H1 (cell line): ENCODE measurements at regions not wholly inside any gene's neighbourhood (a gene's known extent, or its start where the extent isn't known, plus 50 kb on each side); places are given as distances from the start of the nearest gene placed in this dataset.

Experiments
- CTCF ChIA-PET: fragments of 300-600 bp; sonication (Branson Sonifier 250); formaldehyde crosslinking; loops from one replicate; lab custom pipeline; 2021; ENCODE audit not compliant: partially characterized antibody; lab: Charles Lee
- POLR2A ChIA-PET: fragments of 300-600 bp; sonication (Branson Sonifier 250); formaldehyde crosslinking; loops from one replicate; lab custom pipeline; 2021; ENCODE audit warnings: inconsistent platforms; ENCODE audit not compliant: partially characterized antibody; lab: Charles Lee
- DNase-seq, 2 experiments: peaks; one replicate each; pipeline versions ENCODE4 v3.0.0 to v3.0.0-alpha.2; 2010 to 2022; ENCODE audit warnings: low spot score in 2 of 2, low read depth in 1 of 2, mixed read lengths in 1 of 2
- FAIRE-seq: peaks from 2 replicates; lab custom pipeline; 2011; peaks lifted over from hg19 to GRCh38; lab: Jason Lieb, UNC
- H2AFZ ChIP-seq: 2 replicates; pipeline ENCODE4 v1.8.1; 2012; ENCODE audit warnings: low read length, inconsistent platforms
- H2AK5ac ChIP-seq: 2 replicates; pipeline ENCODE4 v1.6.1; 2013; ENCODE audit warnings: low read depth, low read length
- H2BK120ac ChIP-seq: replicated peaks from 2 replicates; pipeline ENCODE3; 2013; ENCODE audit warnings: low read depth, low read length, inconsistent platforms
- H2BK12ac ChIP-seq: 2 replicates; pipeline ENCODE4 v1.6.1; 2013; ENCODE audit warnings: low read depth, low read length
- H2BK15ac ChIP-seq: 2 replicates; pipeline ENCODE4 v1.6.1; 2013; ENCODE audit warnings: low read length
- H2BK20ac ChIP-seq: 2 replicates; pipeline ENCODE4 v1.6.1; 2013; ENCODE audit warnings: low read length
- H2BK5ac ChIP-seq: 2 replicates; pipeline ENCODE4 v1.6.1; 2013; ENCODE audit warnings: low read depth, low read length
- H3K14ac ChIP-seq: 2 replicates; pipeline ENCODE4 v1.6.1; 2013; ENCODE audit warnings: inconsistent platforms; ENCODE audit not compliant: insufficient read length
- H3K18ac ChIP-seq: 2 replicates; pipeline ENCODE4 v1.6.1; 2013; ENCODE audit warnings: low read length; ENCODE audit errors: extremely low read depth
- H3K23ac ChIP-seq: 2 replicates; pipeline ENCODE4 v1.6.1; 2013; ENCODE audit warnings: inconsistent platforms; ENCODE audit not compliant: insufficient read length
- H3K23me2 ChIP-seq: 2 replicates; pipeline ENCODE4 v1.6.1; 2013; ENCODE audit warnings: low read depth, low read length
- H3K27ac ChIP-seq: 2 replicates; pipeline ENCODE4 v1.6.1; 2011; ENCODE audit warnings: low read depth, low read length, inconsistent platforms
- H3K27me3 ChIP-seq, 4 experiments: replicated peaks in 1 of 4; 1 replicate in 1 of 4; 2 replicates in 3 of 4; pipeline versions ENCODE4 v1.6.1 to v1.8.1; 2011 to 2013; ENCODE audit warnings: low read length in 3 of 4, mild to moderate bottlenecking in 3 of 4, inconsistent platforms in 2 of 4, mixed read lengths in 2 of 4, moderate library complexity in 1 of 4; ENCODE audit not compliant: control insufficient read depth in 3 of 4, insufficient read depth in 3 of 4; ENCODE audit errors: extremely low read depth in 1 of 4
- H3K36me3 ChIP-seq, 4 experiments: 2 replicates each; pipeline versions ENCODE4 v1.6.1 to v1.8.1; 2011 to 2013; ENCODE audit warnings: mild to moderate bottlenecking in 4 of 4, low read length in 3 of 4, moderate library complexity in 2 of 4, control low read depth in 1 of 4, inconsistent platforms in 1 of 4; ENCODE audit not compliant: insufficient read depth in 4 of 4, control insufficient read depth in 2 of 4
- H3K4ac ChIP-seq: replicated peaks from 2 replicates; pipeline ENCODE3; 2013; ENCODE audit warnings: low read length, low read depth, mixed read lengths, inconsistent platforms; ENCODE audit not compliant: insufficient read length
- H3K4me1 ChIP-seq, 4 experiments: replicated peaks in 1 of 4; 1 replicate in 1 of 4; 2 replicates in 3 of 4; pipeline versions ENCODE4 v1.6.1 to v1.8.1; 2011 to 2013; ENCODE audit warnings: low read length in 3 of 4, inconsistent platforms in 2 of 4, mixed read lengths in 1 of 4; ENCODE audit not compliant: insufficient read depth in 4 of 4, control insufficient read depth in 3 of 4
- H3K4me2 ChIP-seq, 2 experiments: 2 replicates each; pipeline versions ENCODE4 v1.6.1 to v1.8.1; 2011 to 2013; ENCODE audit warnings: low read depth in 2 of 2, low read length in 2 of 2, control low read depth in 1 of 2, inconsistent platforms in 1 of 2, mild to moderate bottlenecking in 1 of 2; ENCODE audit not compliant: insufficient read depth in 1 of 2
- H3K4me3 ChIP-seq, 4 experiments: fragments of 200-600, 300-600 bp in 1 of 4; sonication (generic), shearing (Covaris generic), sonication (Bioruptor Twin) in 1 of 4; 2 replicates each; pipeline versions ENCODE4 v1.5.1 to v1.8.1; 2011 to 2016; ENCODE audit warnings: low read length in 4 of 4, low read depth in 3 of 4, control low read depth in 2 of 4, inconsistent platforms in 2 of 4, mild to moderate bottlenecking in 2 of 4, mixed read lengths in 1 of 4, moderate library complexity in 1 of 4; ENCODE audit not compliant: insufficient read depth in 2 of 4; ENCODE audit errors: extremely low read depth in 1 of 4
- H3K56ac ChIP-seq: replicated peaks from 2 replicates; pipeline ENCODE3; 2013; ENCODE audit warnings: low read depth, mild to moderate bottlenecking, mixed read lengths, low read length, inconsistent platforms; ENCODE audit not compliant: insufficient read length
- H3K79me1 ChIP-seq: 2 replicates; pipeline ENCODE4 v1.6.1; 2013; ENCODE audit warnings: low read depth, low read length, control low read depth
- H3K79me2 ChIP-seq, 2 experiments: 2 replicates each; pipeline versions ENCODE4 v1.6.1 to v1.8.1; 2012 to 2013; ENCODE audit warnings: low read length in 2 of 2, mild to moderate bottlenecking in 2 of 2, inconsistent platforms in 1 of 2; ENCODE audit not compliant: insufficient read depth in 2 of 2, control insufficient read depth in 1 of 2
- H3K9ac ChIP-seq, 4 experiments: replicated peaks in 1 of 4; 1 replicate in 1 of 4; 2 replicates in 3 of 4; pipeline versions ENCODE4 v1.6.1 to v1.8.1; 2011 to 2013; ENCODE audit warnings: low read depth in 3 of 4, low read length in 3 of 4, control low read depth in 2 of 4, mild to moderate bottlenecking in 2 of 4, moderate library complexity in 2 of 4, inconsistent platforms in 1 of 4; ENCODE audit errors: extremely low read depth in 1 of 4
- H3K9me3 ChIP-seq, 2 experiments: 2 replicates each; pipeline versions ENCODE4 v1.6.1 to v1.8.1; 2012 to 2013; ENCODE audit warnings: mild to moderate bottlenecking in 2 of 2, moderate library complexity in 2 of 2, control low read depth in 1 of 2, inconsistent platforms in 1 of 2, low read depth in 1 of 2, low read length in 1 of 2, mixed read lengths in 1 of 2; ENCODE audit not compliant: insufficient read depth in 2 of 2
- H4K20me1 ChIP-seq, 2 experiments: replicated peaks in 1 of 2; 2 replicates each; pipeline versions ENCODE3 to v1.8.1; 2011 to 2013; ENCODE audit warnings: inconsistent platforms in 2 of 2, low read length in 2 of 2, mild to moderate bottlenecking in 1 of 2; ENCODE audit not compliant: insufficient read depth in 2 of 2, control insufficient read depth in 1 of 2
- H4K5ac ChIP-seq: 2 replicates; pipeline ENCODE4 v1.6.1; 2013; ENCODE audit warnings: low read length, low read depth, mixed read lengths, inconsistent platforms; ENCODE audit not compliant: insufficient read length
- H4K8ac ChIP-seq: 2 replicates; pipeline ENCODE4 v1.8.0; 2013; ENCODE audit warnings: mild to moderate bottlenecking, moderate library complexity, low read length, inconsistent platforms; ENCODE audit not compliant: insufficient read depth; ENCODE audit errors: extremely low read depth
- H4K91ac ChIP-seq: replicated peaks from 2 replicates; pipeline ENCODE3; 2013; ENCODE audit warnings: low read length, mixed read lengths, inconsistent platforms; ENCODE audit not compliant: insufficient read length
- ASH2L ChIP-seq: fragments of 200-600, 300-600 bp; sonication (generic); IDR thresholded peaks from one replicate; pipeline ENCODE4 v1.7.1; 2017; ENCODE audit warnings: low read length
- CREB1 ChIP-seq: IDR thresholded peaks from 2 replicates; pipeline ENCODE4 v1.6.1; 2012; ENCODE audit warnings: inconsistent platforms
- JUN ChIP-seq: IDR thresholded peaks from 2 replicates; pipeline ENCODE4 v1.6.1; 2011; ENCODE audit warnings: low read depth, mild to moderate bottlenecking, improper control_type of control experiment, low read length
- MAX ChIP-seq: IDR thresholded peaks from 2 replicates; pipeline ENCODE4 v1.6.1; 2012; ENCODE audit warnings: inconsistent platforms
- POLR2A ChIP-seq, 2 experiments: IDR thresholded peaks; 1 replicate in 1 of 2; 2 replicates in 1 of 2; pipeline ENCODE4 v1.6.1; 2011; ENCODE audit warnings: low read depth in 2 of 2, low read length in 2 of 2, mild to moderate bottlenecking in 2 of 2; ENCODE audit errors: control extremely low read depth in 1 of 2
- SAP30 ChIP-seq: fragments of 300-600 bp; sonication (generic); IDR thresholded peaks from 2 replicates; pipeline ENCODE4 v1.7.1; 2012; ENCODE audit warnings: low read length, moderate library complexity, mild to moderate bottlenecking, inconsistent platforms; ENCODE audit not compliant: insufficient read depth, insufficient replicate concordance
- SP1 ChIP-seq: IDR thresholded peaks from 2 replicates; pipeline ENCODE4 v1.6.1; 2011; ENCODE audit warnings: low read depth, low read length
- WGBS, 2 experiments: shearing (Covaris generic) in 1 of 2; methylation state at CpG; one replicate each; pipeline versions ENCODE4 v1.1.6 to v1.1.7; 2013 to 2015; ENCODE audit warnings: low lambda C conversion rate in 2 of 2, mixed read lengths in 2 of 2, inconsistent platforms in 1 of 2, low coverage in 1 of 2, missing lambda C conversion rate in 1 of 2; ENCODE audit not compliant: insufficient replicate concordance in 2 of 2, insufficient coverage in 1 of 2, insufficient read length in 1 of 2; ENCODE audit errors: extremely low coverage in 1 of 2, missing lambda C conversion rate in 1 of 2; 5-methylcytosine and 5-hydroxymethylcytosine counted together

- H4K5ac ChIP-seq: no peak overlapping the region
- H3K14ac ChIP-seq: no peak overlapping the region
- no peaks in the 10 kb centered on the region for H3K27me3 ChIP-seq
- no peaks in the 10 kb centered on the region for H3K36me3 ChIP-seq
- no peaks in the 10 kb centered on the region for H3K4me1 ChIP-seq
- WGBS, 2 experiments: 95% methylated on average over 21 of the region's 23 CpGs; no CpG with 5 or more reads in 1 of the 2 experiments
- DNase-seq (no peak), FAIRE-seq (no peak)
- no peaks in the 10 kb centered on the region; a peak in 1 of 4 replicates for H3K9me3 ChIP-seq
- H3K18ac ChIP-seq: no peak overlapping the region
- POLR2A ChIA-PET: no interaction called here
- H3K23ac ChIP-seq: no peak overlapping the region
- no peaks in the 10 kb centered on the region for H3K79me2 ChIP-seq
- no peak overlapping the region for H2AFZ ChIP-seq
- H2BK20ac ChIP-seq: no peak overlapping the region
- CTCF ChIA-PET: interaction anchor here (1.5 kb wide), 1 partner anchor 15 kb away, joined by 4 read pairs; no protein-coding TSS in a partner anchor
- no peak overlapping the region for H2BK15ac ChIP-seq
- no peak overlapping the region for H3K27ac ChIP-seq
- no peak overlapping the region for H2BK120ac ChIP-seq
- H4K8ac ChIP-seq: no peak overlapping the region
- no peak overlapping the region for H2BK5ac ChIP-seq
- H3K9ac ChIP-seq: no peak overlapping the region
- H3K56ac ChIP-seq: no peak overlapping the region
- H3K79me1 ChIP-seq: no peaks in the 10 kb centered on the region
- peaks cover 0 to 2% of the 10 kb centered on the region in 2 experiments for H4K20me1 ChIP-seq
- H4K91ac ChIP-seq: no peak overlapping the region
- no peak overlapping the region for H3K4me3 ChIP-seq
- no peak overlapping the region for H3K4ac ChIP-seq
- H3K4me2 ChIP-seq: no peak overlapping the region
- H2BK12ac ChIP-seq: no peak overlapping the region
- H2AK5ac ChIP-seq: no peak overlapping the region
- no peaks in the 10 kb centered on the region for H3K23me2 ChIP-seq
- no peak for TF ChIP-seq JUN
- no peak for TF ChIP-seq CREB1
- TF ChIP-seq ASH2L: no peak
- TF ChIP-seq SP1: no peak
- no peak for TF ChIP-seq SAP30
- no peak for TF ChIP-seq MAX
- TF ChIP-seq POLR2A (IDR thresholded peaks at IDR 0.05; ENCODE audit: control extremely low read depth in 1 of 2, low read depth in 2 of 2, low read length in 2 of 2): no peak
These were observed 101.4 kb downstream of the PDCL3 start for GRCh38 chr2:100664021-100664755.
